Esophagus (tissue), 2 donors: ENCODE measurements at regions not wholly inside any gene's neighbourhood (a gene's known extent, or its start where the extent isn't known, plus 50 kb on each side); places are given as distances from the start of the nearest gene placed in this dataset.

ENCODE experiments used
- H3K27ac ChIP-seq, 2 donors: one replicate each; pipeline ENCODE4 v1.5.1; 2013; ENCODE audit warnings: low read depth in 2 of 2, mild to moderate bottlenecking in 2 of 2, inconsistent platforms in 1 of 2, low read length in 1 of 2, moderate library complexity in 1 of 2
- H3K27me3 ChIP-seq, 2 donors: one replicate each; pipeline ENCODE4 v1.6.1; 2013; ENCODE audit warnings: low read length in 2 of 2, control low read depth in 1 of 2, mild to moderate bottlenecking in 1 of 2; ENCODE audit not compliant: insufficient read depth in 2 of 2, control insufficient read depth in 1 of 2
- H3K36me3 ChIP-seq, 2 donors: one replicate each; pipeline ENCODE4 v1.6.1; 2013; ENCODE audit warnings: low read length in 1 of 2; ENCODE audit not compliant: control insufficient read depth in 2 of 2, insufficient read depth in 2 of 2
- H3K4me1 ChIP-seq, 2 donors: one replicate each; pipeline ENCODE4 v1.6.1; 2013; ENCODE audit warnings: low read length in 1 of 2; ENCODE audit not compliant: control insufficient read depth in 2 of 2, insufficient read depth in 2 of 2
- H3K4me3 ChIP-seq, 2 donors: one replicate each; pipeline ENCODE4 v1.5.1; 2013; ENCODE audit warnings: low read length in 2 of 2, mild to moderate bottlenecking in 2 of 2, low read depth in 1 of 2, moderate library complexity in 1 of 2
- H3K9me3 ChIP-seq, 2 donors: one replicate each; pipeline ENCODE4 v1.6.1; 2013; ENCODE audit warnings: mild to moderate bottlenecking in 2 of 2, low read depth in 1 of 2, low read length in 1 of 2, moderate library complexity in 1 of 2; ENCODE audit not compliant: control insufficient read depth in 2 of 2, insufficient read depth in 1 of 2
- WGBS, 2 donors: extraction: QIAGEN DNeasy Blood & Tissue Kit; methylation state at CpG; one replicate each; pipeline ENCODE4 v1.1.7; 2013; 5-methylcytosine and 5-hydroxymethylcytosine counted together
- donor health status: healthy with polysubstance abuse.
- donor health status: Bipolar disorder and iron deficiency.

- Histone ChIP-seq H3K4me3 (no peak overlapping the region), H3K9me3 (no peaks in the 10 kb centered on the region), H3K27me3 (no peaks in the 10 kb centered on the region), H3K36me3 (peaks cover 0 to 3% of the 10 kb centered on the region in 2 donors), H3K27ac (peak overlapping the region in 1 of 2 donors; percentile 57), H3K4me1 (peaks cover 6 to 19% of the 10 kb centered on the region in 2 donors)
- WGBS, 2 donors = 91 to 97% methylated on average over 3 of the region's 3 CpGs
Measured at GRCh38 chr2:43138441-43138840, 88.0 kb downstream of the ZFP36L2 start.

GRCh38 chr2:43136876-43137275 is 89.5 kb downstream of the ZFP36L2 start:
- Histone ChIP-seq H3K36me3 (peaks cover 0 to 3% of the 10 kb centered on the region in 2 donors), H3K4me3 (no peak overlapping the region), H3K9me3 (no peaks in the 10 kb centered on the region), H3K27me3 (no peaks in the 10 kb centered on the region), H3K4me1 (peaks cover 6 to 24% of the 10 kb centered on the region in 2 donors), H3K27ac (peak overlapping the region; percentile 66 to 87)
- 78 to 81% methylated on average over 10 of the region's 10 CpGs for WGBS, 2 donors

GRCh38 chr2:43136011-43136799 is 90.2 kb downstream of the ZFP36L2 start:
- Histone ChIP-seq H3K36me3 (peaks cover 0 to 3% of the 10 kb centered on the region in 2 donors), H3K4me1 (peaks cover 6 to 29% of the 10 kb centered on the region in 2 donors), H3K27ac (peak overlapping the region; percentile 45 to 48), H3K27me3 (no peaks in the 10 kb centered on the region), H3K9me3 (no peaks in the 10 kb centered on the region), H3K4me3 (no peak overlapping the region)
- WGBS, 2 donors = 72 to 77% methylated on average over 11 of the region's 11 CpGs

GRCh38 chr2:43135583-43135982 is 90.8 kb downstream of the ZFP36L2 start:
- H3K27me3 ChIP-seq = no peaks in the 10 kb centered on the region
- peaks cover 0 to 3% of the 10 kb centered on the region in 2 donors for H3K36me3 ChIP-seq
- H3K4me1 ChIP-seq = peaks cover 6 to 35% of the 10 kb centered on the region in 2 donors
- H3K9me3 ChIP-seq = no peaks in the 10 kb centered on the region
- H3K27ac ChIP-seq = peak overlapping the region; percentile 16 to 48
- no peak overlapping the region for H3K4me3 ChIP-seq
- 80 to 84% methylated on average over 6 of the region's 6 CpGs for WGBS, 2 donors

GRCh38 chr2:43134571-43134889 is 91.9 kb downstream of the ZFP36L2 start:
- no peak overlapping the region for H3K4me3 ChIP-seq
- peak overlapping the region; percentile 25 to 91 for H3K27ac ChIP-seq
- H3K4me1 ChIP-seq = peaks cover 6 to 38% of the 10 kb centered on the region in 2 donors
- WGBS, 2 donors = 74 to 79% methylated on average over 9 of the region's 9 CpGs
- H3K27me3 ChIP-seq = no peaks in the 10 kb centered on the region
- peaks cover 0 to 3% of the 10 kb centered on the region in 2 donors for H3K36me3 ChIP-seq
- H3K9me3 ChIP-seq = no peaks in the 10 kb centered on the region

DNA sequence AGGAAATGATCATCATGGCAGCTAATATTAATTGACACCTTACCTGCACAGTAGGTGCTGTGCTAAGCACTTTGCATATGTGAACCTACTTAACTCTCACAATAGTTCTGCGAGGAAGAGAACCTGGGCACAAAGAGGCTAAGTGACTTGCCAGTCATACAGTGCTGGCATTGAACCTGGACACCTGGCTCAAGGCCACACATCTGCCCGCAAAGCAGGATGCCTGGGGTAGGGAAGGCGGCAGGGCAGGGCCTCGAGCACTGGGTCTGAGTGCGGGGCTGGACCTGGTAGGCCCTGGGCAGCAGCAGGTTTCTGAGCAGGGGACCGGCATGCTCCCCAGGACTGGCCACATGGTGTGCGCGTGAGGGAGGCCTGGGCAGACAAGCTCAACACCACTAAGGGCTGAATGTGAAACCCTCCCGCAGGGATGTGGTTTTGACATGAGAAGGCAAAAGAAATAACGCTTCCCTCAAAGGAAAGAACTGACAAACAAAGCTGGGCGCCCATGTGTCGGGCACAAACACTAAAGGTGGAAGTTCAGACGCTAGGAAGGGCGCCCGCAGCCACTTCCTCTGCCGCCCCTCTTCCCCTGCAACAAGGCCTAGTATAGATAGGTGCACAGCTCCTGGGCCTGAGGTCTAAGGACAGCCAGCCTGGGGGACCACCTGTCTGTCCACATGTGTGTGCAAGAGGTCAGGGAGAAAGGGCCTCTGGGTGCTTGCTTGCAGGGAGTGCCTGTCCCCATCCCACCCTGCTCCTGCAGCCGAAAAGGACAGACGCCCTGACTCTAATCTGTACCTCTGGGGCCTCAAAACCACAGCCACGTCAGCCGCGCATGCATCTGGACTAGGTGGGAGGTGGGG is 92.5 kb downstream of the ZFP36L2 start:
- Histone ChIP-seq H3K36me3 (peaks cover 0 to 3% of the 10 kb centered on the region in 2 donors), H3K4me3 (no peak overlapping the region), H3K27me3 (no peaks in the 10 kb centered on the region), H3K4me1 (peaks cover 6 to 38% of the 10 kb centered on the region in 2 donors), H3K27ac (peak overlapping the region; percentile 82 to 91), H3K9me3 (no peaks in the 10 kb centered on the region)
- 74 to 77% methylated on average over 19 to 21 of the region's 21 CpGs for WGBS, 2 donors

- H3K27ac ChIP-seq = peak overlapping the region; percentile 82 to 91
- no peaks in the 10 kb centered on the region for H3K9me3 ChIP-seq
- H3K27me3 ChIP-seq = no peaks in the 10 kb centered on the region
- 70 to 77% methylated on average over 4 of the region's 4 CpGs for WGBS, 2 donors
- peaks cover 6 to 36% of the 10 kb centered on the region in 2 donors for H3K4me1 ChIP-seq
- H3K36me3 ChIP-seq = peaks cover 0 to 3% of the 10 kb centered on the region in 2 donors
- no peak overlapping the region for H3K4me3 ChIP-seq
Measured at GRCh38 chr2:43133336-43133707, 93.1 kb downstream of the ZFP36L2 start.

DNA sequence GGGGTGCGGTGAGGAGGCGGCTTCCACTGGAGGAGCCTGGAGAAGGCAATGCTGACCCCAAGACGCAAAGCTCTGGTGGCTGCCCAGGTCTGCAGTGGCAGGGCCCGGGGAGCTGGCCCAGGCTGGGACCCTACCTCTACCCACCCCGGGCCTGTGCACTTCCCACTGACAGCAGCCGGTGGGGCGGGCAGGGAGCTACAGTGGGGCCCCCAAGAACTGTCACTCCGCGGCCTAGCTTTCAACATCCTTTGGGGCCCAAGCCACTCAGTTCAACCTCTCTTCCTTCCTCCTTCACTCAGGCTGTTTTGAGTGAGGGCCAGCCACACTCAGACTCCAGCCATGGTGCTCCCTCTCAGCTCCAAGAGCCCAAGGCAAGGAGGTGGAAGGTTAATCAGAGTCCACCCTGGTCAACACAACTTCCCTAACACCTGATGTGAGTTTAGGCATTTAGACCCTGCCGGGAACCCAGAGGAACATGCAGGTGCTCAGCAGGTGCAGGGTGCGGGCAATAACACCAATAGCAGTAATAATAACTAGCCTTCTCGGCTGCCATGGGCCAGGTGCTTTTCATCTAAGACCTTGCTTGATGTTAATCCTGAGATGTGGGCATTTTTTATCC is 93.6 kb downstream of the ZFP36L2 start:
- 75 to 76% methylated on average over 12 of the region's 12 CpGs for WGBS, 2 donors
- H3K4me1 ChIP-seq = peaks cover 6 to 36% of the 10 kb centered on the region in 2 donors

GRCh38 chr2:43131890-43132682 is 94.3 kb downstream of the ZFP36L2 start:
- Histone ChIP-seq H3K27ac (peak overlapping the region; percentile 82 to 91), H3K4me3 (no peak overlapping the region), H3K4me1 (peaks cover 6 to 32% of the 10 kb centered on the region in 2 donors), H3K36me3 (peaks cover 0 to 3% of the 10 kb centered on the region in 2 donors), H3K27me3 (no peaks in the 10 kb centered on the region), H3K9me3 (no peaks in the 10 kb centered on the region)
- 52 to 59% methylated on average over 12 of the region's 12 CpGs for WGBS, 2 donors

More for the DNA sequence above, 93.6 kb downstream of the ZFP36L2 start:
- H3K9me3 ChIP-seq = no peaks in the 10 kb centered on the region
- H3K27ac ChIP-seq = peak overlapping the region; percentile 82 to 91
- no peaks in the 10 kb centered on the region for H3K27me3 ChIP-seq
- H3K4me3 ChIP-seq = no peak overlapping the region
- H3K36me3 ChIP-seq = peaks cover 0 to 3% of the 10 kb centered on the region in 2 donors
